OCI-LY3 (cell line): ENCODE measurements at regions not wholly inside any gene's neighbourhood (a gene's known extent, or its start where the extent isn't known, plus 50 kb on each side); places are given as distances from the start of the nearest gene placed in this dataset.

Experiments used
- H2AFZ ChIP-seq: fragments of 200-600, 300-600 bp; shearing (Covaris generic); 2 replicates; pipeline ENCODE4 v1.6.0; 2014; ENCODE audit warnings: antibody characterized with exemption, low read depth, low read length
- H3K27ac ChIP-seq: fragments of 200-600, 300-600 bp; sonication (generic); 2 replicates; pipeline ENCODE4 v1.5.1; 2014; ENCODE audit warnings: mild to moderate bottlenecking, low read length, moderate library complexity, mixed read lengths
- H3K27me3 ChIP-seq: fragments of 200-600, 300-600 bp; sonication (generic); 2 replicates; pipeline ENCODE4 v1.6.1; 2014; ENCODE audit warnings: low read depth, low read length, mixed read lengths
- H3K36me3 ChIP-seq: fragments of 200-600, 300-600 bp; sonication (generic); replicated peaks from 2 replicates; pipeline ENCODE3; 2014; ENCODE audit warnings: low read depth, low read length, mixed read lengths
- H3K4me1 ChIP-seq: fragments of 300-600, 200-600 bp; sonication (generic); 2 replicates; pipeline ENCODE4 v1.6.1; 2014; ENCODE audit warnings: low read length, mixed read lengths
- H3K4me2 ChIP-seq: fragments of 200-600, 300-600 bp; sonication (generic); 2 replicates; pipeline ENCODE4 v1.6.1; 2014; ENCODE audit warnings: low read length, mixed read lengths
- H3K4me3 ChIP-seq: fragments of 300-600, 200-600 bp; sonication (generic); 2 replicates; pipeline ENCODE4 v1.5.1; 2014; ENCODE audit warnings: antibody characterized with exemption, mild to moderate bottlenecking, low read length, moderate library complexity
- H3K79me2 ChIP-seq: fragments of 300-600, 200-600 bp; shearing (Covaris generic); 2 replicates; pipeline ENCODE4 v1.6.1; 2014; ENCODE audit warnings: mild to moderate bottlenecking, low read length, mixed read lengths
- H3K9ac ChIP-seq: fragments of 300-600, 200-600 bp; shearing (Covaris generic); 2 replicates; pipeline ENCODE4 v1.6.0; 2014; ENCODE audit warnings: mild to moderate bottlenecking, low read length, moderate library complexity
- H3K9me3 ChIP-seq: fragments of 200-600, 300-600 bp; shearing (Covaris generic); 2 replicates; pipeline ENCODE4 v1.6.1; 2014; ENCODE audit warnings: low read length, mixed read lengths; ENCODE audit not compliant: insufficient read depth
- H4K20me1 ChIP-seq: fragments of 200-600, 300-600 bp; sonication (generic); 2 replicates; pipeline ENCODE4 v1.6.1; 2016; ENCODE audit warnings: low read length, mixed read lengths; ENCODE audit not compliant: insufficient read depth
- EZH2phosphoT487 ChIP-seq: fragments of 200-600 bp; shearing (Covaris generic); IDR thresholded peaks from 2 replicates; pipeline ENCODE4 v1.6.1; 2018; ENCODE audit warnings: antibody characterized with exemption, mixed run types, low read depth
- TF ChIP-seq, protein P1 (sequence below): fragments of 200-600, 300-600 bp; sonication (generic); IDR thresholded peaks from 2 replicates; pipeline ENCODE4 v1.5.1; 2014; ENCODE audit warnings: antibody characterized with exemption, low read length, low read depth

DNA sequence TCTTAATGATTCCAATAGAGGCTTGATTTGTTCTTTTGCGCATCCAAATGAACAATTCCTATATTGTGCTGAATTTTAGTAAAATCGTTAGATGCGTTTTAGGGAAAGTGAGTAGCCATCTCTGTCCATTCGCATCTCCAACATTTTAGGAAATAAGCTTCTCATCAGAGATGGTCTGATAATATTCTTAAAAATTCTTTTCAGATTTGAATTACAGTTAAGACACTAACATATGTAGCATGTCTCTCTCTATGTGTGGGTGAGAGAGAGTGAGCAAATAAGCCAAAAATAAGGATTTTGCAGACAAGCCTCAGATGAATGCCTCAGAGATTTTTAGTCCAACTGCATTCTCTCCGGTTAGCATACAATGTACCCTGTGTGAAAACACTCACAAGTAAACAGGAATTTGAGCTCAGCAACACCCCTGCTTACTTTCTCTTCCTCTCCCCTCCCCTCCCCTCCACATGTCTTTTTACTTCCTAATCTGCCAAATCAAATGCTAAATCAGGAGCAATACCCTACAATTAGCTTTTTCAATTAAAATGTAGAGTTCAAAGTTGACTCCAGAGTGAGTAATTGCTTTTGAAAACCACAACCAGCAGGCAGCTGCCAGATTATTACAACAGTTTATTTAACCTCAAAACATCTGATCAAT lies 354.4 kb downstream of the CRPPA start:
- Histone ChIP-seq H2AFZ (peak overlapping the region; percentile 65; the same call in 1 of the 2 replicates), H3K27me3 (no peaks in the 10 kb centered on the region), H3K79me2 (no peaks in the 10 kb centered on the region), H3K36me3 (no peaks in the 10 kb centered on the region), H3K9ac (no peak overlapping the region), H3K4me2 (peak overlapping the region; percentile 61), H3K27ac (no peak overlapping the region), H3K4me1 (peaks cover 32% of the 10 kb centered on the region), H3K4me3 (peak overlapping the region; percentile 44), H4K20me1 (no peaks in the 10 kb centered on the region), H3K9me3 (no peaks in the 10 kb centered on the region)
- no peak for TF ChIP-seq EZH2phosphoT487
- TF ChIP-seq, protein P1, sequence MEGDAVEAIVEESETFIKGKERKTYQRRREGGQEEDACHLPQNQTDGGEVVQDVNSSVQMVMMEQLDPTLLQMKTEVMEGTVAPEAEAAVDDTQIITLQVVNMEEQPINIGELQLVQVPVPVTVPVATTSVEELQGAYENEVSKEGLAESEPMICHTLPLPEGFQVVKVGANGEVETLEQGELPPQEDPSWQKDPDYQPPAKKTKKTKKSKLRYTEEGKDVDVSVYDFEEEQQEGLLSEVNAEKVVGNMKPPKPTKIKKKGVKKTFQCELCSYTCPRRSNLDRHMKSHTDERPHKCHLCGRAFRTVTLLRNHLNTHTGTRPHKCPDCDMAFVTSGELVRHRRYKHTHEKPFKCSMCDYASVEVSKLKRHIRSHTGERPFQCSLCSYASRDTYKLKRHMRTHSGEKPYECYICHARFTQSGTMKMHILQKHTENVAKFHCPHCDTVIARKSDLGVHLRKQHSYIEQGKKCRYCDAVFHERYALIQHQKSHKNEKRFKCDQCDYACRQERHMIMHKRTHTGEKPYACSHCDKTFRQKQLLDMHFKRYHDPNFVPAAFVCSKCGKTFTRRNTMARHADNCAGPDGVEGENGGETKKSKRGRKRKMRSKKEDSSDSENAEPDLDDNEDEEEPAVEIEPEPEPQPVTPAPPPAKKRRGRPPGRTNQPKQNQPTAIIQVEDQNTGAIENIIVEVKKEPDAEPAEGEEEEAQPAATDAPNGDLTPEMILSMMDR = no peak

DNA sequence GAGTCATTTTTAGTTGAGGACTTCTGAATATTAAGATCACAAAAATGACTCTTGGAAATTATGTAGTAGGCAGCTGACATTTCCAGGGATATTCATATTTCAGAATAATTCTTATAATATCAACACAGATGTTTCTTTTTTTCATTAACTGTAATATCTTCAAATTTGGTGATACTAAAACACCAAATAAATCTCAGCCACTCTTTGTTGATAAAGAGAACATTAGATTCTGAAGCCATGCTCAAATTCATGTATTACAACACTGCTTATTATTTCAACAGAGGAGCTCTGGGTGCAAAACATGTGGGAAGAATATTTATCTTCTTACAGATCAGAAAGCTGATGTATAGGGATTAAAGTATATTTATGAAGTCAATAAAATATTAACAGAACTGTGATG lies 355.4 kb downstream of the CRPPA start:
- Histone ChIP-seq H3K27me3 (no peaks in the 10 kb centered on the region), H3K9ac (no peak overlapping the region), H3K4me1 (peaks cover 38% of the 10 kb centered on the region), H3K4me3 (no peak overlapping the region), H3K27ac (no peak overlapping the region), H4K20me1 (no peaks in the 10 kb centered on the region), H3K9me3 (no peaks in the 10 kb centered on the region), H3K79me2 (no peaks in the 10 kb centered on the region), H2AFZ (no peak overlapping the region), H3K36me3 (no peaks in the 10 kb centered on the region), H3K4me2 (no peak overlapping the region)
- no peak for TF ChIP-seq EZH2phosphoT487
- TF ChIP-seq, protein P1 = no peak

DNA sequence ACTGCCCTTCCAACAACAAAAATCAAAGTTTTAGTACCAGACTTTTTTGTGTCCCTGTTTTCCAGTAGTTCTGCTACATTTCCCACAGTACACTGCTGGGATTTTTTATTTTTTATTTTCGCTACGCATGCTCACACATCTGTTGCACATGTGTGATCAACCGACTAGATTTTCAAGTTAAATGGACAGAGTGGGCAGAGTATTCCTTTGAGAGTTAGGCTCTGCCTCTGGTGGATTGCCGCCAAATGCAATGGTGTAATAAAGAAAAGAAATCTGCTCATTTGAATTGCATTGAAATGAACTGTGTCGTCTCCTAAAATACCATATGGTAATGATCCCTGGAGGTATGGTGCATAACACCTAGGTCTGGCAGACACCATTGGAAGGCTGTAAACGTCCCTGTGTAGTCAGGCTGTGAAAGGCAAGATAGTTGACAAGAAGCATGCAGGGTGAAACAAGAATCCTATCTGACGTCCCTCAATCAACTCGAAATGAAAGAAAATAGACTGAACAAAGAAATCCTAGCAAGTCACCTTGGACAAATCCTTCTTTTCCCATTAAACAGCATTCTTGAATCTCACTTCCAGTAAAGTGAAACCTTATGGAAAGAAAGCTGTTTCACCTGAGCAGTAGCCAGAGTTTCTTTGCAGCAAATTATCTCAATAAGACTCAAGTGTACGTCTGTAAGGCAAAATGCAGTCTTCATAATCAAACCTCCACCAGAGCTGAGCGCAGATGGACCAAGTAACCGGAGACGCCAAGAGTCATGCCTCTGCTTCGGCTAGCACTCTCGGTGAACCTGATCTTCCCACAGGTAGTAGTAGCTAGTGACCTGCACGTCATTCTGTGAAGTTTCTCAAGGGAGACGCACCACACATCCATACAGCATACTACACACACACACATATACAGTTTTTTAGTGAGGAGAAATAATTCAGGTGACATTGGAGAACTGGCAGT lies 357.3 kb downstream of the CRPPA start:
- Histone ChIP-seq H3K27ac (no peak overlapping the region), H4K20me1 (no peaks in the 10 kb centered on the region), H3K9ac (no peak overlapping the region), H3K4me1 (peaks cover 38% of the 10 kb centered on the region), H3K79me2 (no peaks in the 10 kb centered on the region), H3K9me3 (no peaks in the 10 kb centered on the region), H2AFZ (no peak overlapping the region), H3K4me3 (no peak overlapping the region), H3K27me3 (no peaks in the 10 kb centered on the region), H3K36me3 (no peaks in the 10 kb centered on the region), H3K4me2 (no peak overlapping the region)
- TF ChIP-seq, protein P1 = no peak
- TF ChIP-seq EZH2phosphoT487 = no peak

DNA sequence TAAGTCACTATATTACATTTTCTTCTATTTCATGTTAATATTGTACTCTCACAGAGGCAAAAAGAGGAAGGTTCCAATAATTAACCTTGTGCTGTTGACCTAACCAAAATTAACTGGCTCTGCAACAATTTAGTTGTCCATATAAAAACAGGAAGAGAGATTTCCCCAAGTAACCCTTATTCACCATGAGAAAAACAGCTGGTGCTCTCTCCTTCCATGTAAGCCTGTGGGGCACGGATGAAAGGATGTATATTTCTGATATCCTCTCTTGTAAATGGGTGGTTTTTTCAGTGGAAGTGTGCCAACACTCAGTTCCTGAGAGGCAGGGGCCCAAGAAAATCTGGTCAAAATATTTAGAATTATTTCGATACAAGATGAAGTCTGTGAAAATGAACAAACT lies 358.1 kb downstream of the CRPPA start:
- H3K36me3 ChIP-seq = no peaks in the 10 kb centered on the region
- no peak overlapping the region for H2AFZ ChIP-seq

More for the DNA sequence above, 358.1 kb downstream of the CRPPA start:
- no peak overlapping the region for H3K9ac ChIP-seq
- no peak for TF ChIP-seq EZH2phosphoT487
- TF ChIP-seq, protein P1 = no peak
- H3K9me3 ChIP-seq = no peaks in the 10 kb centered on the region
- no peaks in the 10 kb centered on the region for H3K79me2 ChIP-seq
- H3K4me3 ChIP-seq = no peak overlapping the region
- no peaks in the 10 kb centered on the region for H4K20me1 ChIP-seq
- no peak overlapping the region for H3K27ac ChIP-seq
- H3K4me2 ChIP-seq = no peak overlapping the region
- peaks cover 38% of the 10 kb centered on the region for H3K4me1 ChIP-seq
- H3K27me3 ChIP-seq = no peaks in the 10 kb centered on the region
